ENCODE measurements at regions not wholly inside any gene's neighbourhood (a gene's known extent, or its start where the extent isn't known, plus 50 kb on each side); places are given as distances from the start of the nearest gene placed in this dataset.

DNA sequence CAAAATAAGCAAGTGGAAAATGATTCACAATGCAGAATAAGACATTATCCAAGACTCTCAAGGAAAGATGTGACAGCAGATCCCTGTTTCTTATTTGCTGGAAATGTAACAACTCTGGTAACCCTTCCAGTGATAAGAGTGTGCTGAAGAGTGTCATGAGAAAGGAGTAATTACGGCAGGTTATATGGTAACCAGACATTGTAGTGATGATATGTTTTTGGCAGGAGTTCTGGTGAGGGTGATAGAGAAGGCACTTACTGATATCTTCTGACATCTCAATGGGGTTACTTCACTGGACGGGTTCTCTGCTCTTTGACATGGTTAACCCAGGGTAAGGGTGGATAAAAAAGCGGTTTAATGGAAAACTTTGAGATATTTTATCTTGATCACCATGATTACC is 1270.9 kb downstream of the CDH11 start:
- TF ChIP-seq CTCF (IDR thresholded peaks at IDR 0.05) (no peak), POLR2A (IDR thresholded peaks at IDR 0.05) (no peak), POLR2AphosphoS5 (IDR thresholded peaks at IDR 0.05) (no peak)

Data from stomach (tissue), 4 donors.